IMR-90 (cell line): ENCODE measurements at regions not wholly inside any gene's neighbourhood (a gene's known extent, or its start where the extent isn't known, plus 50 kb on each side); places are given as distances from the start of the nearest gene placed in this dataset.

Source experiments
- ATAC-seq: fragments of 200-7000 bp; cut with Tn5 transposase; 2 replicates; pipeline ENCODE4 v1.9.1; 2020; ENCODE audit warnings: low read depth, mild to moderate bottlenecking, moderate library complexity
- BruUV-seq: library from RNA; stranded (reverse); fragments of 400-500 nt; replicated peaks from 2 replicates; lab custom pipeline; 2021; lab: Mats Ljungman, UMichigan
- CTCF ChIA-PET: fragments of 300-600 bp; formaldehyde crosslinking; extraction: SDS; loops from one replicate; lab custom pipeline; 2021; ENCODE audit warnings: antibody characterized with exemption; lab: Yijun Ruan, JAX
- POLR2A ChIA-PET: fragments of 300-600 bp; sonication (Branson Sonifier 250); formaldehyde crosslinking; loops from one replicate; lab custom pipeline; 2022; ENCODE audit warnings: antibody characterized with exemption; ENCODE audit not compliant: unreplicated experiment; lab: Charles Lee
- DNase-seq: peaks from one replicate; pipeline ENCODE4 v3.0.0; 2013
- H2AFZ ChIP-seq: replicated peaks from 2 replicates; pipeline ENCODE3; 2013; ENCODE audit warnings: low read length, mild to moderate bottlenecking; ENCODE audit not compliant: poor library complexity
- H2AK5ac ChIP-seq: 2 replicates; pipeline ENCODE4 v1.6.1; 2013; ENCODE audit warnings: low read depth, low read length, inconsistent platforms
- H2AK9ac ChIP-seq: replicated peaks from 2 replicates; pipeline ENCODE3; 2013; ENCODE audit warnings: mild to moderate bottlenecking, low read depth, low read length, moderate library complexity; ENCODE audit not compliant: poor library complexity
- H2BK120ac ChIP-seq: 2 replicates; pipeline ENCODE4 v1.6.1; 2013; ENCODE audit warnings: low read depth, low read length, inconsistent platforms
- H2BK15ac ChIP-seq: 3 replicates; pipeline ENCODE4 v1.6.1; 2013; ENCODE audit warnings: low read depth, low read length, inconsistent platforms
- H2BK20ac ChIP-seq: 2 replicates; pipeline ENCODE4 v1.6.1; 2013; ENCODE audit warnings: low read depth, mild to moderate bottlenecking, inconsistent platforms, low read length, moderate library complexity
- H2BK5ac ChIP-seq: 2 replicates; pipeline ENCODE4 v1.6.1; 2013; ENCODE audit warnings: mild to moderate bottlenecking, low read depth, low read length, inconsistent platforms; ENCODE audit not compliant: poor library complexity, severe bottlenecking
- H3K14ac ChIP-seq: replicated peaks from 2 replicates; pipeline ENCODE4 v1.6.1; 2013; ENCODE audit warnings: low read depth, low read length, inconsistent platforms
- H3K18ac ChIP-seq: 2 replicates; pipeline ENCODE4 v1.6.1; 2013; ENCODE audit warnings: low read depth, low read length, control low read depth
- H3K23ac ChIP-seq: 2 replicates; pipeline ENCODE4 v1.6.1; 2013; ENCODE audit warnings: low read depth, low read length, inconsistent platforms
- H3K27ac ChIP-seq: 2 replicates; pipeline ENCODE4 v1.5.1; 2013; ENCODE audit warnings: mild to moderate bottlenecking, control low read depth, low read length; ENCODE audit not compliant: insufficient read depth
- H3K27me3 ChIP-seq: 2 replicates; pipeline ENCODE4 v1.6.1; 2013; ENCODE audit warnings: low read length; ENCODE audit not compliant: control insufficient read depth, insufficient read depth
- H3K36me3 ChIP-seq: 2 replicates; pipeline ENCODE4 v1.6.1; 2013; ENCODE audit warnings: low read length, mixed read lengths; ENCODE audit not compliant: control insufficient read depth, insufficient read depth
- H3K4ac ChIP-seq: 2 replicates; pipeline ENCODE4 v1.6.1; 2013; ENCODE audit warnings: low read depth, low read length, inconsistent platforms
- H3K4me1 ChIP-seq: 2 replicates; pipeline ENCODE4 v1.6.1; 2013; ENCODE audit warnings: low read length, mixed read lengths; ENCODE audit not compliant: control insufficient read depth, insufficient read depth
- H3K4me2 ChIP-seq: 2 replicates; pipeline ENCODE4 v1.6.1; 2013; ENCODE audit warnings: low read depth, mild to moderate bottlenecking, control low read depth, low read length, moderate library complexity
- H3K4me3 ChIP-seq: 2 replicates; pipeline ENCODE4 v1.5.1; 2013; ENCODE audit warnings: low read depth, mild to moderate bottlenecking, control low read depth, low read length, moderate library complexity; ENCODE audit not compliant: insufficient read depth
- H3K56ac ChIP-seq: 2 replicates; pipeline ENCODE4 v1.6.1; 2013; ENCODE audit warnings: low read length, inconsistent platforms; ENCODE audit not compliant: insufficient read depth; ENCODE audit errors: extremely low read depth
- H3K79me1 ChIP-seq, 2 experiments: 2 replicates each; pipeline ENCODE4 v1.6.1; 2013; ENCODE audit warnings: low read length in 2 of 2, inconsistent platforms in 1 of 2, low read depth in 1 of 2
- H3K9ac ChIP-seq: 2 replicates; pipeline ENCODE4 v1.6.1; 2013; ENCODE audit warnings: low read depth, low read length, control low read depth
- H3K9me1 ChIP-seq: 2 replicates; pipeline ENCODE4 v1.6.1; 2013; ENCODE audit warnings: low read length, inconsistent platforms; ENCODE audit not compliant: insufficient read depth
- H3K9me3 ChIP-seq: 2 replicates; pipeline ENCODE4 v1.6.1; 2013; ENCODE audit warnings: low read length; ENCODE audit not compliant: control insufficient read depth, insufficient read depth
- H4K20me1 ChIP-seq: 2 replicates; pipeline ENCODE4 v1.6.1; 2013; ENCODE audit warnings: low read length, inconsistent platforms; ENCODE audit not compliant: insufficient read depth
- H4K5ac ChIP-seq: 2 replicates; pipeline ENCODE4 v1.6.1; 2013; ENCODE audit warnings: mild to moderate bottlenecking, low read depth, low read length, control low read depth
- H4K8ac ChIP-seq, 2 experiments: 2 replicates each; pipeline ENCODE4 v1.6.1; 2013; ENCODE audit warnings: low read depth in 2 of 2, low read length in 2 of 2, control low read depth in 1 of 2, inconsistent platforms in 1 of 2
- H4K91ac ChIP-seq: 2 replicates; pipeline ENCODE4 v1.6.1; 2013; ENCODE audit warnings: low read depth, low read length, inconsistent platforms; ENCODE audit not compliant: insufficient read depth
- BHLHE40 ChIP-seq: fragments of 150-350 bp; IDR thresholded peaks from 2 replicates; pipeline ENCODE4 v1.6.1; 2016; ENCODE audit warnings: mild to moderate bottlenecking, low read depth, low read length
- CEBPB ChIP-seq: IDR thresholded peaks from 2 replicates; pipeline ENCODE4 v1.6.1; 2012; ENCODE audit warnings: low read depth, low read length, improper control_type of control experiment
- CHD1 ChIP-seq: IDR thresholded peaks from 2 replicates; pipeline ENCODE4 v1.6.1; 2012; ENCODE audit warnings: low read depth, low read length, improper control_type of control experiment
- CTCF ChIP-seq: conservative IDR thresholded peaks from 2 replicates; pipeline ENCODE4 v1.5.1; 2012; ENCODE audit warnings: mild to moderate bottlenecking, low read depth, low read length, improper control_type of control experiment
- ELK1 ChIP-seq: fragments of 150-350 bp; IDR thresholded peaks from 2 replicates; pipeline ENCODE4 v1.6.1; 2016; ENCODE audit warnings: low read depth, mild to moderate bottlenecking, low read length, moderate library complexity, borderline replicate concordance
- FOS ChIP-seq: fragments of 150-350 bp; IDR thresholded peaks from 2 replicates; pipeline ENCODE4 v1.6.1; 2016; ENCODE audit warnings: low read depth, low read length
- MAFK ChIP-seq: IDR thresholded peaks from 2 replicates; pipeline ENCODE4 v1.6.1; 2012; ENCODE audit warnings: low read depth, low read length, improper control_type of control experiment
- MAZ ChIP-seq: IDR thresholded peaks from 2 replicates; pipeline ENCODE4 v1.6.1; 2012; ENCODE audit warnings: low read depth, mild to moderate bottlenecking, low read length, improper control_type of control experiment, moderate library complexity, borderline replicate concordance
- MXI1 ChIP-seq: IDR thresholded peaks from 2 replicates; pipeline ENCODE4 v1.6.1; 2012; ENCODE audit warnings: low read depth, mild to moderate bottlenecking, low read length, moderate library complexity, borderline replicate concordance
- NFE2L2 ChIP-seq: fragments of 150-350 bp; IDR thresholded peaks from 2 replicates; pipeline ENCODE4 v1.6.1; 2016; ENCODE audit warnings: low read depth, mild to moderate bottlenecking, low read length
- POLR2A ChIP-seq: IDR thresholded peaks from 2 replicates; pipeline ENCODE4 v1.6.1; 2012; ENCODE audit warnings: mild to moderate bottlenecking, low read depth, low read length
- RAD21 ChIP-seq: IDR thresholded peaks from 2 replicates; pipeline ENCODE4 v1.6.1; 2012; ENCODE audit warnings: low read length, improper control_type of control experiment
- RCOR1 ChIP-seq: IDR thresholded peaks from 2 replicates; pipeline ENCODE4 v1.6.1; 2012; ENCODE audit warnings: mild to moderate bottlenecking, low read length, improper control_type of control experiment; ENCODE audit not compliant: insufficient replicate concordance
- RFX5 ChIP-seq: IDR thresholded peaks from 2 replicates; pipeline ENCODE4 v1.8.0; 2012; ENCODE audit warnings: low read depth, mild to moderate bottlenecking, low read length, moderate library complexity
- SMC3 ChIP-seq: fragments of 150-350 bp; IDR thresholded peaks from 2 replicates; pipeline ENCODE4 v1.6.1; 2016; ENCODE audit warnings: low read depth, mild to moderate bottlenecking, antibody characterized with exemption, low read length, moderate library complexity
- USF2 ChIP-seq: fragments of 150-350 bp; IDR thresholded peaks from 2 replicates; pipeline ENCODE4 v1.6.1; 2017; ENCODE audit warnings: mild to moderate bottlenecking, antibody characterized with exemption, low read length, low read depth
- WGBS, 2 experiments: methylation state at CpG; one replicate each; pipeline versions ENCODE4 v1.1.5 to v1.1.7; 2013; ENCODE audit warnings: missing lambda C conversion rate in 2 of 2; ENCODE audit not compliant: insufficient read length in 1 of 2; ENCODE audit errors: extremely low coverage in 2 of 2; 5-methylcytosine and 5-hydroxymethylcytosine counted together
- dilution Hi-C: fragments of 300-500 bp; cut with HindIII; formaldehyde crosslinking; loops from one replicate; pipeline ENCODE4 v1.14.3; 2018; ENCODE audit warnings: low sequenced_read_pairs; ENCODE audit not compliant: unreplicated experiment
- in situ Hi-C: fragments of 300-500 bp; cut with MboI; formaldehyde crosslinking; loops from 3 replicates; pipeline ENCODE4 v1.14.3; 2019; ENCODE audit warnings: low sequenced_read_pairs, inconsistent platforms, mixed read lengths
- intact Hi-C: fragments of 100-400 bp; cut with micrococcal nuclease; formaldehyde crosslinking; loops from 2 replicates; pipeline ENCODE4 v1.10.0; 2022

GRCh38 chr13:23991119-23991518 is 93.8 kb upstream of the C1QTNF9B start:
- Histone ChIP-seq H2BK15ac (no peak overlapping the region), H3K79me1 (no peaks in the 10 kb centered on the region), H4K20me1 (no peaks in the 10 kb centered on the region), H3K36me3 (no peaks in the 10 kb centered on the region), H2BK5ac (no peak overlapping the region), H3K14ac (no peak overlapping the region), H2BK120ac (no peak overlapping the region), H3K4me1 (peaks cover 15% of the 10 kb centered on the region), H2AK9ac (no peak overlapping the region), H4K91ac (no peak overlapping the region), H3K9me3 (no peaks in the 10 kb centered on the region), H4K8ac (no peak overlapping the region), H2AK5ac (no peak overlapping the region; the same call in 1 of the 2 replicates), H3K23ac (no peak overlapping the region), H3K4me2 (no peak overlapping the region), H3K56ac (no peak overlapping the region), H3K4me3 (no peak overlapping the region), H3K27me3 (no peaks in the 10 kb centered on the region), H3K4ac (no peak overlapping the region), H2BK20ac (no peak overlapping the region), H2AFZ (no peak overlapping the region), H3K18ac (no peak overlapping the region), H3K9me1 (no peaks in the 10 kb centered on the region), H3K27ac (no peak overlapping the region), H3K9ac (no peak overlapping the region), H4K5ac (no peak overlapping the region)
- DNase-seq: no peak
- ChIA-PET CTCF (no interaction called here), POLR2A (no interaction called here)
- no peak for TF ChIP-seq RCOR1
- no peak for TF ChIP-seq CTCF
- no peak for TF ChIP-seq CEBPB
- no peak for TF ChIP-seq MAFK
- TF ChIP-seq ELK1: no peak
- no peak for TF ChIP-seq MAZ
- TF ChIP-seq CHD1: no peak
- no peak for TF ChIP-seq MXI1
- no peak for TF ChIP-seq SMC3
- no peak for TF ChIP-seq RFX5
- TF ChIP-seq NFE2L2: no peak
- TF ChIP-seq BHLHE40: no peak
- no peak for TF ChIP-seq RAD21
- no peak for TF ChIP-seq USF2
- no peak for TF ChIP-seq FOS
- no peak for TF ChIP-seq POLR2A
- no TSS peak for BruUV-seq
- no peak for ATAC-seq
- in situ Hi-C loops (no loop called here), dilution Hi-C loops (no loop called here), intact Hi-C loops (no loop called here)
- WGBS, 2 experiments: 100% methylated on average over 1 of the region's 3 CpGs; no CpG with 5 or more reads in 1 of the 2 experiments
